Stimulated activated CD8-positive, alpha-beta memory T cell treated with anti-CD3 and anti-CD28 coated beads, Interleukin-12 subunit alpha, Interleukin-12 subunit beta, amount 100 ng/mL, for 1 hour (primary cell): ENCODE measurements at regions not wholly inside any gene's neighbourhood (a gene's known extent, or its start where the extent isn't known, plus 50 kb on each side); places are given as distances from the start of the nearest gene placed in this dataset.
A peak's percentile ranks its signal among the peaks of the same experiment; 100 is the strongest.
"Not testable (repeated sequence)": the region's sequence is repeated elsewhere in the genome, so short reads cannot be mapped to it uniquely, and the experiment has no call there.

Experiments
- DNase-seq: peaks from one replicate; pipeline ENCODE4 v3.0.0-alpha.2; 2020; ENCODE audit warnings: low read depth

DNA sequence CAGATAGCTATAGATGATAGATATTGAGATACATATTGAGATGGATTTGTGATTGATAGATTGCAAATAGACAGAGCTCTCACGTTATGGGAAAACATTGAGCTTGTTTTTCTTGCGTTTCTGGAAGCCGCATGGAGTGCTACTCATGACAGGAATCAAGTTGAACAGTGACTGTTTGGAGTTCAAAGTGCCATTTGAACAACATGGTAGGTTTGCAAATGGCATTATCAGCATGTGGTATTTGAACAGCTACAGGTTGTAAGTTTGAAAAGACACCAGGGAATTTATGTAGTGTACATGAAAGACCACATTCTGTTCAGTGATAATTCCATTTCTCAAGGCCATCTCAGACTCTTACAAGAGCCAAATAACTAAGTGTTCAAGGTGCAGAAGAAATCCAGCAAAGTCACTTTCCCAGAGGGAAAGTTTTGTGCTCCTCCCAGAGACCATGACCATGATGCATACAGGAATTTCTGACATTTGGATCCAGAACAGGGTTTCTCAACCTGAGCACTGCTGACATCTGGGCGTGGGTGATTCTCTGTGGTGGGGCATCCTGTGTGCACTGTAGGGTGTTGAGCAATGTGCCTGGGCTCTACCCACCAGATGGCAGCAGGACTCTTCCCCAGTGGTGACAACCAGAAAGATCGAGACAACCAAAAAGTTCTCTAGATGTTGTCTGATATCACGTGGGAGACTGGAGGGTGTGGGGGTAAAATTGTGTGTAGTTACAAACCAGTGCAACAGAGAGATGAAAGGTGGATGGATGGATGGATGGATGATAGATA is 399.1 kb upstream of the AMELY start:
- DNase-seq = peak; percentile 37

DNA sequence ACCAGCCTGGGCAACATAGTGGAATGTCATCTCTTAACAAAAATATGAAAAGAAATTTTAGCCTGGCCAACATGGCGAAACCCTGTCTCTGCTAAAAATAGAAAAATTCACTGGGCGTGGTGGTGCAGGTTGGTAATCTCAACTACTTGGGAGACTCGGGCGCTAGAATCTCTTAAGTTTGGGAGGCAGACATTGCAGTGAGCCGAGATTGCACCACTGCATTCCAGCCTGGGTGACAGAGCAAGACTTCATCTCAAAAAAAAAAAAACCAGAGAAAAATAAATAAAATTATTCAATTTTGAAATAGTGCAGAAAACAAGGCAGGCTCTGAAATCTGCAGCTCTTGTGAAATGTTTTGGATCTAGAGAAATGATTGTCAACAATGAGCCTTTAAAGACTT is 397.3 kb upstream of the AMELY start:
- no peak for DNase-seq

DNA sequence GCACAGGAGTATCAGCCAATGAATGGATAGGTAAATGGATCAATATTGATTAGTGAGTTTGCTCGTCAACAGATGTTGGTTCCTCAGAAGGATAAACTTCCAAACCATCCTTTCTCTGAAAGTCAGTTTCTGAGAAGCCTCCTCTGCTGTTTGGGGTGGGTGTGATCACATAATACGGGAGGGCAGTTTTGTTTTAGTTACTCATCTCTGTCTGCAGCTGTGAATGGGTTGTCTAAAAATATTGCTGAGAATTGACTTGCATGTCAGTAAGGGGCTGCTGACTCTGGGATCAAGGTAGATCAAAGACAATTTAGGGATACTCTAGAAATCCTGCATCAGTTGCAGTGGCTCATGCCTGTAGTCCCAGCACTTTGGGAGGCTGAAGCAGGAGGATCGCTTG is 390.8 kb upstream of the AMELY start:
- no peak for DNase-seq

DNA sequence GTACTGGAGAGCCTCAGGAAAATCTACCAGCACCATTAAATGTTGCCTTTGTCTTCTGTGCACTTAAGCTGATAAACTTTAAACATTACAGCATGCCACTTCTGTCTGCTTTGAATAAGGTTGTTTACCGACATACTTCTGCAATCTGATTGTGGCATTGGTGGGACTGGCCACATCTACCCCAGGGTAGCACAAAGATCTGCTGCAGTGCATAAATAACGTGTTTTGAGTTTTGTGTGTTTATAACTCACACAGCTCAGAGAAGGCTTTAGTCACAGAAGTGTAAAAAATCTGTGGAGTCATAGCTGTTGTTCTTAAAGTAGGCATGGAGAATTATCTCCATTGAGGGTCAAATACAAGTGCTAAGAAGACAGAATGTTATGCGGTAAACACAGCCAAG is 388.4 kb upstream of the AMELY start:
- DNase-seq = no peak

DNA sequence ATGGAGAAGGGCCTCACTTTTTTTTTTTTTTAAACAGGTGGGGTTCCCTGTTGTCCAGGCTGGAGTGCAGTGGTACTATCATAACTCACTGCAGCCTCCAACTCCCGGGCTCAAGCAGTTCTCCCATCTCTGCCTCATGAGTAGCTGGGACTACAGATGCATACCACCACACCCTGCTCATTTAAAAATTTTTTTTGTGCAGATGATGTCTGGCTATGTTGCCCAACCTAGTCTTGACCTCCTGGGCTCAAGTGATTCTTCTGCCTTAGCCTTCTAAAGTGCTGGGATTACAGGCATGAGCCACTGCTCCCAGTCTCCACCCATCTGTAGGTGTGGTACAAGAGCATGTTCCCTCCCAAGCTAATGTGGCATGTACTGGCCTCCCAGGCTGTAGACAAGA is 380.6 kb upstream of the AMELY start:
- no peak for DNase-seq

DNA sequence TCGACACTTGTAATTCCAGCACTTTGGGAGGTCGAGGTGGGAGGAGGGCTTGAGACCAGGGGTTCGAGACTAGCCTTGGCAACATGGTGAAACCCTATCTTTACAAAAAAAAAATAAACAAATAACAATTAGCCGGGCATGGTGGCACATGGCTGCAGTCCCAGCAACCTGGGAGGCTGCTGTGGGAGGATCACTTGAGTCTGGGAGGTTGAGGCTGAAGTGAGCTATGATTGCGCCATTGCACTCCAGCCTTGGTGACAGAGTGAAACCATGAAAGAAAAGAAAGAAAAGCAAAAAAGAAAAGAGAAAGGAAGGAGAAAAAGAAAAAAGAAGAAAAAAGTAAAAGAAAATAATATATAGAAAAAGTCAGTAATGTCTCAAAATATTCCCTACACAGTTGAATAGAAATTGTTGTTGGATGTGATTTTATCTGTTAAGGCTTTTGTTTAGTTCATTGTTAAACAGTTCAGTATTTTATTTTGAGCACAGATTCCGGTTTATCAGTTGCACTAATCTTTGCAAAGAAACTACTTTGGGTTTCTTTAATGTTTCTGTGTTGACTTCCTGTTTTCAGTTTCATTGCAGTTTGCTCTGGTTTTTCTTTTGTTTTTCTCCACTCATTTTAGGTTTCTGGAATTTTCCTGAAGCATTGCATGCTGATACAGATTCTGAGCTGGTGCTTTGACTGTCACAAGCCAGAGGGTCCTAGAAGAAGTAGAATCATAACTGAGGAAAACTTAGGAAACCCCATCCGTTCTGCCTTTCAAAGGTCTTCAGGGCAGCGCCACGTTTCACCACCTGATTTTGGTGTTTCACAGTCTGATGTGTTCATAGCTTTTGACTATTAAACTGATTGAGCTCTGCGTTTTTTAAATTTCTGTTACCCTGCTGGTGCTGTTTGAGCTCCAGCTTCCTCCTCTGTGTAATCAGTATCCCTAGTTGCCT is 378.6 kb upstream of the AMELY start:
- no peak for DNase-seq

DNA sequence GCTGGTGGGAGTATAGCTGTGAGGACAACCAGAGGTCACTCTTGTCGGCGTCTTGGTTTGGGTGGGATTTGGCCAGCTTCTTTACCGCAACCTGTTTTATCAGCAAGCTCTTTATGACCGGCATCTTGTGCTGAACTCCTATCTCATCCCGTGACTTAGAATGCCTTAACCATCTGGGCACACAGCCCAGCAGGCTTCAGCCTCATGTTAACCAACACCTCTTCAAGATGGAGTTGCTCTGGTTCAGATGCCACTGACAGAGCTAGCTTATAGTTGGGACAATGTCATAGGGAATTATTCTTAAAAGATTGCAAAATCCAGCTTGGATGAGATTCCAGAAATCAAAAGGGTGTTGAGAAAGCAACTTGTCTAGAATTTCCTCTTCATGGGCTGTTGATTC is 377.1 kb upstream of the AMELY start:
- no peak for DNase-seq

DNA sequence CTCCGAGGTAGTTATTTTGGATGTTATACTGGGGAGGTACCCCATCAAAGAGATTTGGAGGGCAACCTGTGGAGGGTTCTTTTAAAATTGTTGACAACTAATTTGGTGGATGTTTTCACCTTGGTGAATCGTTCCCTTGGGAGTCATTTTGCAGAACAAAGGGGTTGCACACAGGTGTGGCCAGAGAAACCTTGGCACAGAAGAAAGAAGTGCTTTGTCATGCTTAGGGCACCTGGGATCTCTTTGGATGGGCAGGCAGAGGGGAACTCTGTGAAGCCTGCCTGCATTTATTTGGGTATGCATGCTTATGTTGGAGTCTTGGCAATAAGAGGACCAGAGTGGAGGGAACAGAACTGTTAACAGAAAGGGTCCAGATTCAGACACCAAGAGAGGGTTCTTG is 376.4 kb upstream of the AMELY start:
- DNase-seq = not testable (repeated sequence)

DNA sequence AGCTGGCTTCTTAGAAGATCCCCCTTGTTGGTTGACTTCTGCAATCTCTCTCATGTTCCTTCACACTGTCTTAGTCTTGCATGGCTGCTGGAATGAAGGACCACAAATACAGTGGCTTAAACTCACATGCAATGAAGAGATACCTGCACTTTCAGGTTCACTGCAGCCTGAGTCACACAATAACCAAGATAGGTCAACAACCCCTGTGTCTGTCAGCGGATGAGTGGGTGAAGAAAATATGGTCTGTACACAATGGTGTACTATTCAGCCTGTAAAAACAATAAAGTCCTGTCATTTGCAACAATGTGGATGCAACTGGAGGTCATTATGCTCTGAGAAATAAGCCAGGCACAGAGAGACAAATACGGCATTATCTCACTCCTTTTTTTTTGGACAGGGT is 373.8 kb upstream of the AMELY start:
- DNase-seq = no peak

DNA sequence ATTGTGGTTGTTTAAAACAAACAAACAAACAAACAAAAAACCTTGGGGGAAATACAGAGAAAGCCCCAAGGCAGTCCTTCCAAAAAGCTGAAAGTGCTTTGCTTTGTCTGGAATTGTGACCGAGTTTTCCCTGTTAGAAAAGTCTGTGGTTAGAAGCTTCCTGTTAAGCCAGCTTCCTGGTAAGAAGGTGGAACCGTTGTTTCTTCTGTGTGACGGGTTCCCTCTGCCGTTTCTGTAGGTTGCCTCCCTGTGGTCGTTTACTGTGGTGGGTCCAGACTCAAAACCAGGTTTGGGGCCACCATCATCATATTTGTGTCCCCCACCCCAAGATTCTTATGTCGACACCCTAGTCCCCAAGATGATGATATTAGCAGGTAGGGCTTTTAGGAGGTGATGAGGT is 371.4 kb upstream of the AMELY start:
- DNase-seq = no peak

DNA sequence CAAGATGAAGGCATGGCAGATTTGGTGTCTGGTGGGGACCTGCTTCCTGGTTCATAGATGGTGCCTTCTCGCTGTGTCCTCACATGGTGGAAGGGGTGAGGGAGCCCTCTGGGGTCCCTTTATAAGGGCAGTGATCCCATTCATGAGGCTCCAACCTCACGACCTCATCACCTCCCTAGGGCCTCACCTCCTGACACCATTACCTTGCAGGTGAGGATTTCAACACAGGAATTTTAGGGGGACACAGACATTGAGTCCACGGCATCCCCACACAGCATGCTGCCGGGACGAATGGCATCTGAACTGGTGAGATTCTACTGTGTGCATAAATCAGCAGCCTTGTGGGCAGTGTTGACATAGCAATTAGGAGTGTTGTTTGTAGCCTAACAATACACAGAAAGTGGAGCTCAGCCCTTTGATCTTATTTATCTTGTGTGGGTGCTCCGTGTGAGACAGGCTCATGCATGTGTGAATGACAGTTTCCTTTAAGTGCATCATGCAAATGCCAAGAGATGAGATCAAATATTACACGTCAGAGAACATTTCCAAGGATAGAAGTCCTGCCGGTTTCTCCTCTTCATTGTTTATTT is 368.7 kb upstream of the AMELY start:
- DNase-seq = not testable (repeated sequence)

DNA sequence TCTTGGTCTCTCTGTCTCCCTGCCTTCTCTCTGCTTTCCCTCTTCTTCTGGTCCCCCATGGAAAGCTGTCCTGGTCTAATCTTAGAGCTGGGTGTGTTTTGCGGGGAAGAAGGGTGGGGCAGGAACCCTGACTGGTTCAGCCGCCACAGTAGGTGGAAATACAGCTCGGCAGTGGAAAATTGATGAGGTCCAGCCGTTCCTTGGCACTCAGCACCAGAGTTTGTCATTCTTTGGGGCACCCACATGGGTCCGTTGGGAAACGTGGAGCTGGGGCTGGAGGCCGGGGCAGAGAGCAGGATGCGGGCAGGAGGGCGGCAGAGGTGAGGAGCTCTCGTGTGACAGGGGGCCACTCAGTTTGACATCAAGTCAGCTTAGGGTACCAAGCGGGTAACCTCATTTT is 364.2 kb upstream of the AMELY start:
- no peak for DNase-seq

DNA sequence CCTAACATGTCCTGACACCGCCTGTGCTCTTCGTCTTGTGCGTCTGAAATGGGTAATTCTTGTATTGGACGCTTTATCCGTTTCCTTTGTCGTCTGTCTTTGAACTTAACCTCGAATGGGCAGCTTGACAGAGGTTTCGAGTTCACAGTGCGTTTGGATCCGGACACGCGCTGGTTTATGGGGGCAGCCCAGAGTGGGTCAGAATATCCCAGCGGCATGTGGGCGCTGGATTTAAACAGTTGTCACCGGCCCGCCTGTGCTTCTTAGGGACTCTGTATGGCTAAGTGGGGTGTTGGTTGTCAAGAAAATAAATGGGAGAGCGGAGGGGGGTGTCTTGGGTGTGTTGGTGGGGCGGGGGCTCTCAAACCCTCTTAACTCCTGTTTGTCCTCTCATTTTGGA is 363.5 kb upstream of the AMELY start:
- no peak for DNase-seq

DNA sequence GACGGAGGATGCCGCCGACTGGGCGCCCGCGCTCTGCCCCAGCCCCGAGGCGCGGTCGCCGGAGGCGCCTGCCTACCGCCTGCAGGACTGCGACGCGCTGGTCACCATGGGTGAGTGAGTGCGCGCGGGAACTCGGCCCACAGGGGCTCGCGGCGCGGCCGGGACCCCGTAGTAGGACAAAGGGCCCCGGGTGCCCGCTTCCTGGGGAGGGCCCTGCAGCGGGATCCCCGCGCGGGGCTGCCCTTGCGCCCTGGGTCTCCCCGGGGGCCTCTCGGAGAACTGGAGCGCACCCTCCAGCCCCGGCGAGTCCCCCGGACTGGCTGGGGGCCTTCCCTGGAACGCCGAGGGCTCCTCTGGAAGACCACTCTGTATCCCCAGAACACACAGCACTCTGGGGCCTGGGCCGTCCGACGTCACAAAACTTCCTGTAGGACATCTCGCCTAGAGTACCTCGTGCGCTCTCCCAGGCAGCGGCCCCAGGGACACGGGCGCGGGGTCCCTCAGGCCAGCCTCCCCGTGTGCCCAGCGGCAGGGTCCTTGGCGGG is 362.9 kb upstream of the AMELY start:
- DNase-seq = no peak

DNA sequence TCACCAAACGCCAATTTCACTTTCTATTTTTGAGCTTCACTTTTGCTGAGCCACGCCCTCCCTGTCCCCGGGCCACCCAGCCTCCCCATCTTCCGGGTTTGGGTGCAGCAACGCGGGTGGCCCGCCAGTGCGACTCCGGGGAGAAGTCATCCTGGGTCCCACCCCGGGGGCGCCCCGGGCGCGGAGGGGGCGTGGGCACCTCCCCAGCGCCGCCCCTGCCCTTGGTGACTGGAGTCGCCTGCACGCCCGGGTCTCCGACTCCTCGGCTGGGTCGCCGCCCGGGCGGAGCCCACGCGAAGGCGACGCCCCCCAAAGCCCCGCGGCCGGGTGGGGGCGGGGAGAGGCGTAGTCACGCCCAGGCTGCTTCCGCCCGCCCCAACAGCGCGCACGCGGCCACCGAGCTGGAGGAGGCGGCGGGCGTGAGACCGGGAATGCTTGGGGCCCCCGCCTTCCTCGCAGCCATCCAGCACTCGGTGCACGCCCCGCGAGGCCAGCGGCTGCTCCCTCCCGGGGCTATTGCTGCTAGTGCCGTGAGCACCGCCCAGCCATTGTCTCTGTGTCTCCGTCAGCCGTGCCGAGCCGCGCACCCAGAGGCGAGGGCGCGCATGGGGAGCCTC is 362.1 kb upstream of the AMELY start:
- DNase-seq = peak; percentile 74

DNA sequence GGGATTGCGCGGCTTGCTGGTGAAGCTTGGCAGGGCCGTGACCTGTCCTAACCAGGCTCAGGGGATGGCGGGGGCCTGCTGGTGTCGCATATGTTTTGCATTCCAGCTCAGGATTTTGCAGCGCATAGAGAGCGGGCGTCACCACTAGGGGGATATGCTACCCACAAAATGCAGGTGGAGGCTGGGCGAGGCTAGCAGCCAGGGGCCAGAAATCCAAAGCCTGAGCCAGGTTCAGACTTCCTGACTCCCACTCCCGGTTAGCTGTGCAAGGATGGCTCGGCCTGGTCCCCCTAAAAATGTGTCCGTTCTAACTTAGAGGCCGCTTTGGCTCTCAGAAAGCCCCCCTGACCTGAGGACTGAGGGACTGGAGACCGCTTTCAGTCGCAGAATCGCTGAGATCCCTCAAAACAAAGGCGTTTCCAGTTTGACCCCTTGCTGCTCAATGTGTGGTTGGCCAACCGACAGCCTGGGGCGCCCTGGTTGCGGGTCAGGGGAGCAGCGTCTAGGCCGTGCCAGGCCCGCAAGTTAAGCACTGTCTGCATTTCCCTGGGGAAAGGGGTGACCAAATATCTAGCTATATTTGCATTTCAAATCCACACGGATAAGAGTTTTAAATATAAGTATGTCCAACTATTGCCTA is 361.1 kb upstream of the AMELY start:
- peak; percentile 44 for DNase-seq

DNA sequence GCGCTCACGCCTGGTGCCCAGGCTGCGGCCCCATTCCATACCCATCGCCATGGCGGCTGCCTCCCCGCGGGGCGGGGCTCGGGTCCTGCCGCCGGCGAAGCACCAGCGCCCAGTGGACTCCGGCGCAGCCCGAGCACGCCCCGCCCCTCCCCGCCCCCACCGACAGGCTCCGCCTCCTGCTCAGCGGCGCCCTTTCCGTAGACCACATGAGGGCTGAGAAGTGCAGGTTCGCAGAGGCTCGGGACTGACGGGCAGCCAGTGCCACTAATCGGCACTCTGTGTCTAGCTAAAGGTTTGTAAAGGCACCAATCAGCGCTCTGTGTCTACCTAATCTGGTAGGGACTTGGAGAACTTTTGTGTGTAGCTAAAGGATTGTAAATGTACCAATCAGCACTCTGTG is 352.2 kb upstream of the AMELY start:
- DNase-seq = no peak

DNA sequence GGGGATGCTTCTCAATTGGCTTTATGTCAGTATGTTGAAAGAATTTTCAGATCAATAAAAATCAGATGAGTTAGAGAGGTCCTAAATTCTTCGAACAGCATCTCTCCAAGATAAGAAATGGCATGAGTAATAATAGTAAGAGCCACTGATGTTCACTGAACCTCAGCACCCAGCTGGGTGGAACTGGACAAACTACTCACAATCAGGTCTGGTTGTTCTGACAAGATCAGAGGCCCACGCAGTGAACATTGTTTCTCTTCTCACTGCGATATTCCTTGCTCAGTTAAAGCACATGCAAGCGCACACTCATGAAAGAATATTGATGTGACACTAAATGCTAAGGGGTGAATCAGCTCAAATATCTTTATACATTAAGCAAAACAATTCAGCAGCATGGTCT is 351.0 kb upstream of the AMELY start:
- DNase-seq = no peak

DNA sequence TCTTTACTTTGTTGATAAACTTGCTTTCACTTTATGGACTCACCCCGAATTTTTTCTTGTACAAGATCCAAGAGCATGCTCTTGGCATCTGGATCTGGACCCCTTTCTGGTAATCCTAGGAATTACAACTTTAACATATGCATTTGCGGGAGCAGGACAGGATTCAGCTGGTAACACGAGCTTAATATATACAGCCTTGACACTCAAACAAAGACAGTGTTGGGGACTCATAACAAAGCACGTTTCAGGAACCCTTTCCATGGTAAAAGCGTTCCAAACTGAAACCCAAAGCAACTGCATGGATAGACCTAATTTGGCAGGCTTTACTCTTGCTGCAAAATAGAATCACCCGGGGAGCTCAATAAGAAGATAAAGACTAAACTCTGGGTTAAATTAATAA is 349.7 kb upstream of the AMELY start:
- DNase-seq = no peak

DNA sequence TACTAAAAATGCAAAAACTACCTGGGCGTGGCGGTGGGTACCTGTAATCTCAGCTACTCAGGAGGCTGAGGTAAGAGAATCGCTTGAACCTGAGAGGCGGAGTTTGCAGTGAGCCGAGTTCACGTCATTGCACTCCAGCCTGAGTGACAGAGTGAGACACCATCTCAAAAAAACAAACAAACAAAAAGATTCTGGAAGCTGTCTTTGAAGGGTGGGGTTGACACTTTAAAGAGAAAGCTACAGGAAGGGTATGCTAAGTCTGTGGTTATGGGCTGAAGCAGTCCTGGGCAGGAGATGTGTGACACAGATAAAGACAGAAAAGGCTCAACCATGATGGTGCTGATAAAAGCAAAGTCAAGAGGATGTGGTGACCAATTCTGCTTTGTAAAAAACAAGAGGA is 328.5 kb upstream of the AMELY start:
- peak; percentile 12 for DNase-seq

DNA sequence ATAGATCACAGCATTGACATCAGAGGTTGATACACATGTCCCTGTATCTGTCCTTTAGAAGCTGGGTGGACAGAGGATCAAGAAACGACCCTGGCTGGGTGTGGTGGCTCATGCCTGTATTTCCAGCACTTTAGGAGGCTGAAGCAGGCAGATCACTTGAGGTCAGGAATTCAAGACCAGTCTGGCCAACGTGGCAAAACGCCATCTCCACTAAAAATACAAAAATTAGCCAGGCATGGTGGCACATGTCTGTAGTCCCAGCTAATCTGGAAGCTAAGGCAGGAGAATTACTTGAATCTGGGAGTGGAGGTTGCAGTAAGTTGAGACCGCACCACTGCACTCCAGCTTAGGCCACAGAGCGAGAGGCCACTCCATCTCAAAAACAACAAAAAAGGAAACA is 300.4 kb upstream of the AMELY start:
- no peak for DNase-seq

DNA sequence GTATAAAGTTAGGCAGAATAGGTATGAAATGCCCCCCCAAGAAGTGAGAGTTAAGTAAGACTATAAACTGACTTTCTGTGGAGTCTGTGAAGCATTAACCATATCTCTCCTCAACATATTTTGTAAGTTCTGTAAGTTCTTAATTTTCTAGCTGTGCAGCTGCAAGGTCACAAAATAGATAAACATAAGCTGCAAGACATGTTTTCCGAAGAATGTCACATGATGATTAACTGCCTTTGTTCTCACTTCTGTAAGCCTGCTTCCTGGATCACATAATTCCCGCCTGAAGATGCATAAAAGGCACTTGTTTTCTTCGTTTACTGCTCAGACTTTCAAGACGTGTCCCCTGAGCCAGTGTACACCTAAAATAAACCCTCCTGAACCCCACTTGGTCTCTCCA is 292.9 kb upstream of the AMELY start:
- no peak for DNase-seq
